ENCODE measurements at regions not wholly inside any gene's neighbourhood (a gene's known extent, or its start where the extent isn't known, plus 50 kb on each side); places are given as distances from the start of the nearest gene placed in this dataset.

GRCh38 chr20:9919271-9920014 lies 80.6 kb upstream of the PAK5 start:
- no peak for DNase-seq

GRCh38 chr20:9918348-9918747 lies 79.5 kb upstream of the PAK5 start:
- no peak for DNase-seq

GRCh38 chr20:9916761-9917160 lies 77.9 kb upstream of the PAK5 start:
- no peak for DNase-seq

GRCh38 chr20:9912858-9913434 lies 74.1 kb upstream of the PAK5 start:
- DNase-seq: peak in 2 of 5 donors; percentile 2 to 5

- no peak for DNase-seq
These were observed 73.4 kb upstream of the PAK5 start for GRCh38 chr20:9912290-9912689.

GRCh38 chr20:9911519-9911918 lies 72.6 kb upstream of the PAK5 start:
- DNase-seq: no peak

- DNase-seq: no peak
These were observed 70.3 kb upstream of the PAK5 start for GRCh38 chr20:9909167-9909566.

GRCh38 chr20:9903048-9903655 lies 64.3 kb upstream of the PAK5 start:
- no peak for DNase-seq

- no peak for DNase-seq
These were observed 50.5 kb upstream of the PAK5 start for GRCh38 chr20:9889270-9889981.

All from T-helper 1 cell (primary cell).